Small intestine (tissue), 7 donors: ENCODE measurements at regions not wholly inside any gene's neighbourhood (a gene's known extent, or its start where the extent isn't known, plus 50 kb on each side); places are given as distances from the start of the nearest gene placed in this dataset.
A peak's percentile ranks its signal among the peaks of the same experiment; 100 is the strongest.

Experiments used
- DNase-seq, 2 donors: peaks; one replicate each; pipeline versions ENCODE4 v3.0.0 to v3.0.0-alpha.2; 2013
- FAIRE-seq: peaks from 2 replicates; lab custom pipeline; 2012; peaks lifted over from hg19 to GRCh38; lab: Jason Lieb, UNC
- H3K27ac ChIP-seq, 3 donors: one replicate each; pipeline ENCODE4 v1.5.1; 2013; ENCODE audit warnings: low read length in 2 of 3, mild to moderate bottlenecking in 2 of 3, control low read depth in 1 of 3, inconsistent platforms in 1 of 3, low read depth in 1 of 3, moderate library complexity in 1 of 3
- H3K27me3 ChIP-seq, 3 donors: one replicate each; pipeline ENCODE4 v1.6.1; 2013; ENCODE audit warnings: low read length in 3 of 3, inconsistent platforms in 1 of 3; ENCODE audit not compliant: control insufficient read depth in 3 of 3, insufficient read depth in 3 of 3
- H3K36me3 ChIP-seq, 3 donors: one replicate each; pipeline ENCODE4 v1.6.1; 2013; ENCODE audit warnings: low read length in 3 of 3, inconsistent platforms in 1 of 3, low read depth in 1 of 3, mild to moderate bottlenecking in 1 of 3, moderate library complexity in 1 of 3; ENCODE audit not compliant: control insufficient read depth in 3 of 3, insufficient read depth in 2 of 3
- H3K4me1 ChIP-seq, 3 donors: one replicate each; pipeline ENCODE4 v1.6.1; 2013; ENCODE audit warnings: low read length in 2 of 3, inconsistent platforms in 1 of 3, low read depth in 1 of 3, mild to moderate bottlenecking in 1 of 3, moderate library complexity in 1 of 3; ENCODE audit not compliant: control insufficient read depth in 3 of 3, insufficient read depth in 2 of 3
- H3K4me3 ChIP-seq, 3 donors: one replicate each; pipeline ENCODE4 v1.5.1; 2013; ENCODE audit warnings: low read length in 3 of 3, control low read depth in 1 of 3, inconsistent platforms in 1 of 3, low read depth in 1 of 3, mild to moderate bottlenecking in 1 of 3, moderate library complexity in 1 of 3
- H3K9me3 ChIP-seq, 2 donors: one replicate each; pipeline ENCODE4 v1.6.1; 2013; ENCODE audit warnings: low read depth in 1 of 2, low read length in 1 of 2; ENCODE audit not compliant: control insufficient read depth in 2 of 2, insufficient read depth in 1 of 2
- WGBS, 3 donors: extraction: QIAGEN DNeasy Blood & Tissue Kit; methylation state at CpG; one replicate each; pipeline ENCODE4 v1.1.7; 2013; 5-methylcytosine and 5-hydroxymethylcytosine counted together
- donor health status: healthy with polysubstance abuse.
- donor health status: control.
- donor health status: control.
- donor health status: Bipolar disorder and iron deficiency.
- donor health status: healthy.

DNA sequence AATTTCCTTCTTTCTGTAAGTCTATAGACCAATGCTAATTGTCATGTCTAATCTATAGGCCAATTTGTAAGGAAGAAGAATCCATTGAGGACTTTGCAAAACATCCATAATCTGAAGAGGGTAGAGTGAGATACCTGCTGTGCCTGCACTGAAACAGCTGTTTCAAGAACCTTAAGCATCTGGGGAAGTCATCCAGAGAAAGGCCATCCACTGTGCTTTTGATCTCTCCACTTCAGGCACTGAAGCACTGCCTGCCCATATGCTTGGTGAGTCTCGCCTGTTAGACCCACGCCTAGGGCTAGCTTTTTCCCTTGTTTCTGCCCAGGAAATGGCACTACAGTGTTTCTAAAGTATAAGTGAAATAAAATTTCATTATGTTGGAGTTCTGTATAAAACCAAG lies 921.8 kb upstream of the EPHA7 start:
- FAIRE-seq (no peak), DNase-seq (no peak)
- H3K36me3 ChIP-seq: no peaks in the 10 kb centered on the region
- H3K27ac ChIP-seq: no peak overlapping the region
- 71 to 87% (median 79%) methylated on average over 2 of the region's 2 CpGs for WGBS, 3 donors
- H3K4me1 ChIP-seq: no peaks in the 10 kb centered on the region
- no peaks in the 10 kb centered on the region for H3K9me3 ChIP-seq
- no peak overlapping the region for H3K4me3 ChIP-seq
- no peaks in the 10 kb centered on the region for H3K27me3 ChIP-seq

DNA sequence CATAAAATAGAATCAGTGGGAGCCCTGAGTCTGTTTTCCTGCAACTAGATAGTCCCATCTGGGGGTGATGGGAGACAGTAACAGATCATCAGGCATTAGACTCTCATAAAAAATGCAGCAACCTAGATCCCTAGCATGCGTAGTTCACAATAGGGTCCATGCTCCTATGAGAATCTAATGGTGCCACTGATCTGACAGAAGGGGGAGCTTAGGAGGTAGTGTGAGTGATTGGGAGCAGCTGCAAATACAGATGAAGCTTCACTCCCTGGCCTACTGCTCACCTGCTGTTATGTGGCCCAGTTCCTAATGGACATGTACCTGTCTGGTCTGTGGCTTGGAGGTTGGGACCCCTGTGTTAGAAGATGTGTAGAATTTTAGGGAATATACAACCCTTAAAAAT lies 904.5 kb upstream of the EPHA7 start:
- no peaks in the 10 kb centered on the region for H3K27me3 ChIP-seq
- no peak overlapping the region for H3K27ac ChIP-seq
- peak; percentile 8 to 31 for DNase-seq
- no peak overlapping the region for H3K4me3 ChIP-seq
- FAIRE-seq: no peak
- peaks cover 0 to 3% of the 10 kb centered on the region in 2 donors for H3K9me3 ChIP-seq
- no peaks in the 10 kb centered on the region for H3K4me1 ChIP-seq
- no peaks in the 10 kb centered on the region for H3K36me3 ChIP-seq
- 42 to 91% (median 88%) methylated on average over 1 of the region's 1 CpG for WGBS, 3 donors

GRCh38 chr6:94300424-94301144 lies 881.2 kb upstream of the EPHA7 start:
- WGBS, 3 donors: 79 to 84% (median 82%) methylated on average over 5 of the region's 5 CpGs
- no peak for FAIRE-seq

GRCh38 chr6:94289131-94289530 lies 869.8 kb upstream of the EPHA7 start:
- no peaks in the 10 kb centered on the region for H3K36me3 ChIP-seq
- 81 to 85% (median 84%) methylated on average over 6 of the region's 6 CpGs for WGBS, 3 donors
- no peak overlapping the region for H3K27ac ChIP-seq
- FAIRE-seq (no peak), DNase-seq (no peak)
- H3K4me1 ChIP-seq: no peaks in the 10 kb centered on the region
- H3K9me3 ChIP-seq: no peaks in the 10 kb centered on the region
- H3K4me3 ChIP-seq: no peak overlapping the region
- peaks cover 0 to 3% (median 0%) of the 10 kb centered on the region in 3 donors for H3K27me3 ChIP-seq

More at GRCh38 chr6:94300424-94301144, 881.2 kb upstream of the EPHA7 start:
- Histone ChIP-seq H3K27me3 (no peaks in the 10 kb centered on the region), H3K4me1 (no peaks in the 10 kb centered on the region), H3K36me3 (no peaks in the 10 kb centered on the region), H3K4me3 (no peak overlapping the region), H3K27ac (no peak overlapping the region), H3K9me3 (no peaks in the 10 kb centered on the region)
- DNase-seq: no peak

DNA sequence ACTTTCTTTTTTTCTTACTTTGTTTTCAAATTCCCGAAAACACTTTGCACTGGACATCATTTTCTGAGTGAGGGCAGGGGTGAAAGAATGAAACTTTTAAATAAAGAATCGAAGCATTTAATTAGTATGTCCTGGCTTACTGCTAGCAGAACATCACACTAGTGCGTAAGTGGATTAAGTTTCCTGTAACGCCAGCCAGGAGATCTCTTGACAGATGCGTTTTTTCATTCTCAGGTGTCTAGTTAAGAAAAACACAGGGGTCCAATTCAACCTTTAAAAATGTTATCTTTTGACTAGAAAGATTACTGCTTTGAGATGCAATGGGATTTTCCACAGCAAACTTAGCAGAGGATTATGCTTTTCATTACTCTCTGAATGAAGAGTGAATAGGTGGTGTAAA lies 858.8 kb upstream of the EPHA7 start:
- FAIRE-seq (no peak), DNase-seq (no peak)
- WGBS, 3 donors: 82 to 89% (median 85%) methylated on average over 5 of the region's 5 CpGs
- no peak overlapping the region for H3K27ac ChIP-seq
- H3K36me3 ChIP-seq: no peaks in the 10 kb centered on the region
- no peaks in the 10 kb centered on the region for H3K4me1 ChIP-seq
- H3K27me3 ChIP-seq: no peaks in the 10 kb centered on the region
- H3K4me3 ChIP-seq: no peak overlapping the region
- H3K9me3 ChIP-seq: no peaks in the 10 kb centered on the region

DNA sequence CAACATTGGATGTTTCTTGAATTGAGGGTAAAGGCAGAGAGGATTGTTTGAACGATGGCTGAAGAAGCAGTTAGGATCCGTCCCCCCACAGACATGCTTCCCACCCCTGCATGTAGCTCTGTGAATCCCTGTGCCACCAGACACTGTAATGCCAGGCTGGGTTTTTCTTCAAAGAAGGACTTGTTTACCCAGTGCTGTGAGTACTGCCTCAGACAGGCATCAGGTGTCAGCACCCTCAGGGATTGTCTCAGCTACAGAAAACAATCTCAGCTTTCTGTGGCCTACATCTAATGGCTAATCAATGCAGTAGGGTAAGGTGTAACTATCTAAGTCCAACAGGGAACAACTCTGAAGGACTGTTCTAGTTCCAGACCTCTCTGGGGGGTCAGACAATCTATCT lies 853.0 kb upstream of the EPHA7 start:
- Histone ChIP-seq H3K27ac (no peak overlapping the region), H3K9me3 (no peaks in the 10 kb centered on the region), H3K36me3 (no peaks in the 10 kb centered on the region), H3K27me3 (no peaks in the 10 kb centered on the region), H3K4me3 (no peak overlapping the region), H3K4me1 (no peaks in the 10 kb centered on the region)
- no peak for DNase-seq
- 77 to 91% (median 85%) methylated on average over 2 of the region's 2 CpGs for WGBS, 3 donors
- no peak for FAIRE-seq

DNA sequence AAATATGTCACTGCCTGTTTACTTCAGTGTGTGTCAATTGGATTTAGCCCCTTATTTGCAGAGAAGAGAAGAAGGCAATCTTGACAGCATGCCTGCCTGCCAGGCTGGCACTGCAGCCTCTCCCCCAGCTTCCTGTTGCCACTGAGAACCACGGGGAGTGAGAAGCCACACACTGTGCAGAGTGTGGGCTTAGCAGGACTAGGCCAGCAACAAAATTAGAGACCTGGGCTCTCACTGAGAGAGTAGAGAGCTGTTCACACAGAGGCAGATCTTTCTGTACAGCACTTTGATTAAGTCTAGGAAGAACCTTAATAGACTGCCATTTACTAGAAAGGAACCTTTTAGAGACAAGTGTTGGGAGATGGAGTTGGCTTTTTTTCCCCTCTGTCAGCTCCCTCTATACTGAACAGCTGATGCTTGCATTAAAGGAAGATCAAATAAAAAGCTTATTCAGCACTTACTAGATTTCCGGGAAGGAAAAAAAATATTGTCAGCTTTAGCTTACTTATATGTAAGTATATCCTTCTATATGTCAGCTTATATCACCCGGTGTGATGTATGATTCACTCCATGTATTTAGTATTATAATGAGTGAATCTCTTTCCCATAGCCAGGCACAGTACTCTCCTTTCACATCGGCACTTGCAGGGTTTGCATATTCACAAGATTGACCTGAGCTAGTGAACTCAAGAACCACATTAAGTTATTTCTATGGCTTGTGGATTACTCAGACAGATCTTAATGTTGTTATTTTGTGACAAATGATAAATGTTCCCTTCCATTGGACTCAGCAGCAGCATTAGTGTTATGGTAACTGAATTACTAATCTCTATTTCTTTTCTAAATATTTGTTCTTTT lies 851.0 kb upstream of the EPHA7 start:
- Histone ChIP-seq H3K27ac (no peak overlapping the region), H3K36me3 (no peaks in the 10 kb centered on the region), H3K4me3 (no peak overlapping the region), H3K4me1 (no peaks in the 10 kb centered on the region), H3K9me3 (no peaks in the 10 kb centered on the region), H3K27me3 (no peaks in the 10 kb centered on the region)
- no peak for DNase-seq
- no peak for FAIRE-seq
- WGBS, 3 donors: 51 to 67% (median 64%) methylated on average over 4 of the region's 4 CpGs

- Histone ChIP-seq H3K36me3 (no peaks in the 10 kb centered on the region), H3K27me3 (no peaks in the 10 kb centered on the region), H3K4me1 (no peaks in the 10 kb centered on the region), H3K9me3 (no peaks in the 10 kb centered on the region), H3K4me3 (no peak overlapping the region), H3K27ac (no peak overlapping the region)
- DNase-seq (no peak), FAIRE-seq (no peak)
Measured at GRCh38 chr6:94269256-94269655, 849.9 kb upstream of the EPHA7 start.
